C4-2B (cell line): ENCODE measurements at regions not wholly inside any gene's neighbourhood (a gene's known extent, or its start where the extent isn't known, plus 50 kb on each side); places are given as distances from the start of the nearest gene placed in this dataset.

ENCODE experiments used
- ZFX ChIP-seq: fragments of 450-650 bp; IDR thresholded peaks from 2 replicates; pipeline ENCODE4 v1.6.1; 2017
- TF ChIP-seq, protein P1 (sequence below): fragments of 450-650 bp; conservative IDR thresholded peaks from 2 replicates; pipeline ENCODE4 v1.5.1; 2017; ENCODE audit warnings: mild to moderate bottlenecking

DNA sequence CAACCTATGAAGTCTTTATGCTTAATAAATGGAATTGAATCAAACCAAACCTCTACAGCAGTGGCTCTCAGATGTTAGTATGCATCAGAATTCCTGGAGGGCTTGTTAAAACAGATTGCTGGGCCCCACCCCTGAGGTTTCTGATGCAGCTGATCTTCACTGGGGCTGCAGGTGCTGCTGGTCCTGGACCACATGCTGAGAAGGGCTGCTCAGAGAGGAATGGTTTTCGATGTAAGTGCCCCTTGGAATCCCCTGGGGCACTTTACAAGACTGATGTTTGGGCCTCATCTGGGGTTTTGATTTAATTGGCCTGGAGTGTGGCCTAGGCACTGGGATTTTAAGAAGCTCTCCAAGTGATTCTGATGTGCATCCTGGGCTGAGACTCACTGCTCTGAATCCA lies 403.8 kb upstream of the HS6ST1 start:
- TF ChIP-seq, protein P1, sequence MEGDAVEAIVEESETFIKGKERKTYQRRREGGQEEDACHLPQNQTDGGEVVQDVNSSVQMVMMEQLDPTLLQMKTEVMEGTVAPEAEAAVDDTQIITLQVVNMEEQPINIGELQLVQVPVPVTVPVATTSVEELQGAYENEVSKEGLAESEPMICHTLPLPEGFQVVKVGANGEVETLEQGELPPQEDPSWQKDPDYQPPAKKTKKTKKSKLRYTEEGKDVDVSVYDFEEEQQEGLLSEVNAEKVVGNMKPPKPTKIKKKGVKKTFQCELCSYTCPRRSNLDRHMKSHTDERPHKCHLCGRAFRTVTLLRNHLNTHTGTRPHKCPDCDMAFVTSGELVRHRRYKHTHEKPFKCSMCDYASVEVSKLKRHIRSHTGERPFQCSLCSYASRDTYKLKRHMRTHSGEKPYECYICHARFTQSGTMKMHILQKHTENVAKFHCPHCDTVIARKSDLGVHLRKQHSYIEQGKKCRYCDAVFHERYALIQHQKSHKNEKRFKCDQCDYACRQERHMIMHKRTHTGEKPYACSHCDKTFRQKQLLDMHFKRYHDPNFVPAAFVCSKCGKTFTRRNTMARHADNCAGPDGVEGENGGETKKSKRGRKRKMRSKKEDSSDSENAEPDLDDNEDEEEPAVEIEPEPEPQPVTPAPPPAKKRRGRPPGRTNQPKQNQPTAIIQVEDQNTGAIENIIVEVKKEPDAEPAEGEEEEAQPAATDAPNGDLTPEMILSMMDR, result no peak
- TF ChIP-seq ZFX, result no peak
